GM12864 (cell line): ENCODE measurements at regions not wholly inside any gene's neighbourhood (a gene's known extent, or its start where the extent isn't known, plus 50 kb on each side); places are given as distances from the start of the nearest gene placed in this dataset.

ENCODE experiments used
- DNase-seq: peaks from one replicate; pipeline ENCODE4 v3.0.0-alpha.2; 2011; ENCODE audit warnings: low read depth
- H3K4me3 ChIP-seq: 2 replicates; pipeline ENCODE4 v1.5.1; 2011; ENCODE audit warnings: mild to moderate bottlenecking, low read depth, low read length, control low read depth
- CTCF ChIP-seq: IDR thresholded peaks from 2 replicates; pipeline ENCODE4 v1.5.1; 2011; ENCODE audit warnings: low read depth, mild to moderate bottlenecking, moderate library complexity, low read length, control low read depth, inconsistent platforms; ENCODE audit errors: missing control alignments

GRCh38 chr18:77853859-77854258 is 604.2 kb downstream of the GALR1 start:
- DNase-seq, result no peak
- H3K4me3 ChIP-seq, result no peak overlapping the region

GRCh38 chr18:77857678-77858655 is 608.3 kb downstream of the GALR1 start:
- no peak for TF ChIP-seq CTCF
- no peak overlapping the region for H3K4me3 ChIP-seq
- DNase-seq, result no peak

More at GRCh38 chr18:77853859-77854258, 604.2 kb downstream of the GALR1 start:
- TF ChIP-seq CTCF, result no peak

- DNase-seq, result no peak
- no peak for TF ChIP-seq CTCF
- H3K4me3 ChIP-seq, result no peak overlapping the region
Measured at GRCh38 chr18:77859634-77860033, 610.0 kb downstream of the GALR1 start.

GRCh38 chr18:77862066-77862757 is 612.6 kb downstream of the GALR1 start:
- no peak for DNase-seq
- no peak overlapping the region for H3K4me3 ChIP-seq
- no peak for TF ChIP-seq CTCF

GRCh38 chr18:77865853-77866252 is 616.2 kb downstream of the GALR1 start:
- no peak for DNase-seq
- H3K4me3 ChIP-seq, result no peak overlapping the region
- TF ChIP-seq CTCF, result no peak

- TF ChIP-seq CTCF, result no peak
- no peak for DNase-seq
- H3K4me3 ChIP-seq, result no peak overlapping the region
Measured at GRCh38 chr18:77866351-77866750, 616.7 kb downstream of the GALR1 start.

GRCh38 chr18:77870199-77870598 is 620.6 kb downstream of the GALR1 start:
- no peak for TF ChIP-seq CTCF
- no peak overlapping the region for H3K4me3 ChIP-seq
- DNase-seq, result no peak
